ENCODE measurements at regions not wholly inside any gene's neighbourhood (a gene's known extent, or its start where the extent isn't known, plus 50 kb on each side); places are given as distances from the start of the nearest gene placed in this dataset.

GRCh38 chr5:2015961-2016360 is 133.2 kb upstream of the IRX4 start:
- Histone ChIP-seq H3K79me2 (ENCODE audit: insufficient read depth, low read length) (no peaks in the 10 kb centered on the region), H4K20me1 (ENCODE audit: insufficient read depth, low read length) (no peaks in the 10 kb centered on the region), H3K36me3 (ENCODE audit: insufficient read depth, low read length) (no peaks in the 10 kb centered on the region), H3K27ac (ENCODE audit: low read depth, low read length) (no peak overlapping the region), H3K9ac (ENCODE audit: low read length) (no peak overlapping the region), H3K4me1 (ENCODE audit: insufficient read depth, low read length) (no peaks in the 10 kb centered on the region), H3K4me2 (ENCODE audit: low read length) (no peak overlapping the region), H3K4me3 (ENCODE audit: insufficient read depth, low read depth, low read length) (no peak overlapping the region), H2AFZ (ENCODE audit: low read depth, low read length) (no peak overlapping the region), H3K27me3 (ENCODE audit: insufficient read depth, low read length) (no peaks in the 10 kb centered on the region), H3K9me3 (ENCODE audit: insufficient read depth, low read depth, low read length) (no peaks in the 10 kb centered on the region)
- H3K27me3 Mint-ChIP-seq (ENCODE audit: low read depth, unreplicated experiment) = peaks cover 52% of the 10 kb centered on the region
- no peak overlapping the region for H3K27ac Mint-ChIP-seq (ENCODE audit: unreplicated experiment)
- no peaks in the 10 kb centered on the region for H3K36me3 Mint-ChIP-seq (ENCODE audit: low read depth, unreplicated experiment)
- no peak overlapping the region for H3K4me3 Mint-ChIP-seq (ENCODE audit: unreplicated experiment)
- H3K9me3 Mint-ChIP-seq (ENCODE audit: unreplicated experiment) = no peaks in the 10 kb centered on the region
- H3K4me1 Mint-ChIP-seq (ENCODE audit: low read depth, unreplicated experiment) = peaks cover 3% of the 10 kb centered on the region
- TF ChIP-seq CTCF (IDR thresholded peaks at IDR 0.05; ENCODE audit: insufficient read depth, low read depth, low read length) = no peak
- FAIRE-seq (no peak), DNase-seq (ENCODE audit: low read depth) (no peak)

- Histone ChIP-seq H4K20me1 (ENCODE audit: insufficient read depth, low read length) (no peaks in the 10 kb centered on the region), H3K36me3 (ENCODE audit: insufficient read depth, low read length) (no peaks in the 10 kb centered on the region), H3K4me1 (ENCODE audit: insufficient read depth, low read length) (no peaks in the 10 kb centered on the region), H3K27me3 (ENCODE audit: insufficient read depth, low read length) (no peaks in the 10 kb centered on the region), H3K4me2 (ENCODE audit: low read length) (no peak overlapping the region), H2AFZ (ENCODE audit: low read depth, low read length) (no peak overlapping the region), H3K9me3 (ENCODE audit: insufficient read depth, low read depth, low read length) (no peaks in the 10 kb centered on the region), H3K27ac (ENCODE audit: low read depth, low read length) (no peak overlapping the region), H3K79me2 (ENCODE audit: insufficient read depth, low read length) (no peaks in the 10 kb centered on the region), H3K4me3 (ENCODE audit: insufficient read depth, low read depth, low read length) (no peak overlapping the region), H3K9ac (ENCODE audit: low read length) (no peak overlapping the region)
- Mint-ChIP-seq H3K27me3 (ENCODE audit: low read depth, unreplicated experiment) (peaks cover 53% of the 10 kb centered on the region), H3K27ac (ENCODE audit: unreplicated experiment) (no peak overlapping the region), H3K9me3 (ENCODE audit: unreplicated experiment) (no peaks in the 10 kb centered on the region), H3K36me3 (ENCODE audit: low read depth, unreplicated experiment) (no peaks in the 10 kb centered on the region), H3K4me1 (ENCODE audit: low read depth, unreplicated experiment) (peaks cover 3% of the 10 kb centered on the region), H3K4me3 (ENCODE audit: unreplicated experiment) (no peak overlapping the region)
- TF ChIP-seq EZH2 (IDR thresholded peaks at IDR 0.05; ENCODE audit: insufficient read depth, low read length) (no peak), CTCF (IDR thresholded peaks at IDR 0.05; ENCODE audit: insufficient read depth, low read depth, low read length) (no peak)
- DNase-seq (ENCODE audit: low read depth) = no peak
- FAIRE-seq = no peak
Measured at GRCh38 chr5:2015124-2015848, 132.6 kb upstream of the IRX4 start.

- H3K27me3 ChIP-seq (ENCODE audit: insufficient read depth, low read length) = no peaks in the 10 kb centered on the region
- H3K27me3 Mint-ChIP-seq (ENCODE audit: low read depth, unreplicated experiment) = peaks cover 55% of the 10 kb centered on the region
- H3K4me3 Mint-ChIP-seq (ENCODE audit: unreplicated experiment) = no peak overlapping the region
- H3K9me3 ChIP-seq (ENCODE audit: insufficient read depth, low read depth, low read length) = no peaks in the 10 kb centered on the region
- H3K9me3 Mint-ChIP-seq (ENCODE audit: unreplicated experiment) = no peaks in the 10 kb centered on the region
- no peak overlapping the region for H3K4me3 ChIP-seq (ENCODE audit: insufficient read depth, low read depth, low read length)
- H4K20me1 ChIP-seq (ENCODE audit: insufficient read depth, low read length) = no peaks in the 10 kb centered on the region
- H3K4me2 ChIP-seq (ENCODE audit: low read length) = no peak overlapping the region
- no peaks in the 10 kb centered on the region for H3K36me3 ChIP-seq (ENCODE audit: insufficient read depth, low read length)
- DNase-seq (ENCODE audit: low read depth) (no peak), FAIRE-seq (no peak)
- H3K27ac ChIP-seq (ENCODE audit: low read depth, low read length) = no peak overlapping the region
- no peak overlapping the region for H3K9ac ChIP-seq (ENCODE audit: low read length)
- no peak overlapping the region for H3K27ac Mint-ChIP-seq (ENCODE audit: unreplicated experiment)
- H3K4me1 Mint-ChIP-seq (ENCODE audit: low read depth, unreplicated experiment) = peaks cover 3% of the 10 kb centered on the region
- no peaks in the 10 kb centered on the region for H3K4me1 ChIP-seq (ENCODE audit: insufficient read depth, low read length)
- no peaks in the 10 kb centered on the region for H3K36me3 Mint-ChIP-seq (ENCODE audit: low read depth, unreplicated experiment)
- TF ChIP-seq EZH2 (IDR thresholded peaks at IDR 0.05; ENCODE audit: insufficient read depth, low read length) (no peak), CTCF (IDR thresholded peaks at IDR 0.05; ENCODE audit: insufficient read depth, low read depth, low read length) (no peak)
- H2AFZ ChIP-seq (ENCODE audit: low read depth, low read length) = no peak overlapping the region
- H3K79me2 ChIP-seq (ENCODE audit: insufficient read depth, low read length) = no peaks in the 10 kb centered on the region
Measured at GRCh38 chr5:2014058-2014610, 131.4 kb upstream of the IRX4 start.

Measured in astrocyte (in vitro differentiated cells and primary cell).